Hepatocyte (in vitro differentiated cells): ENCODE measurements at regions not wholly inside any gene's neighbourhood (a gene's known extent, or its start where the extent isn't known, plus 50 kb on each side); places are given as distances from the start of the nearest gene placed in this dataset.

Experiments used
- EZH2phosphoT487 ChIP-seq: fragments of 200-600 bp; sonication (generic); IDR thresholded peaks from one replicate; pipeline ENCODE4 v1.6.1; 2018; ENCODE audit warnings: antibody characterized with exemption, mild to moderate bottlenecking, low read depth, moderate library complexity; ENCODE audit not compliant: unreplicated experiment, severe bottlenecking
- TF ChIP-seq, protein P1 (sequence below): fragments of 200-600 bp; sonication (generic); IDR thresholded peaks from 2 replicates; pipeline ENCODE4 v1.5.1; 2016; ENCODE audit warnings: antibody characterized with exemption, mild to moderate bottlenecking; ENCODE audit not compliant: poor library complexity

DNA sequence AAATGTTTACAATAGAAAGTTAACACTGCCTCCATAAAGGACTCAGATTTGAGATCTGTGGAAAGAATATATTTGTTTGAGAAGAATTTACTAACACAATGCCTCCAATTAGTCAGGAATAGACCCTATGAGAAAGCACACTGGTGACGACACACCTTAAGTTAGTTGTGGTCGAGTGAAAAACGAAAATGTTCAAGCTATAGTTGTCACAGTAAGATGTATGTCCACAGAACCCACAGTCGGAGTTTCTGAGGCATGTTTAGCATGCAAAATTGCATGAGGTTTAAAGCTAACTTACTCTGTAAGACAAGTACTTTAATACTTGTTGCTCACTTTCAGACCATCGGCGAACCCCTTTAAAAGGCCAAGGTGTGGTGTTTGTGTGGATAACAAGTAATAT is 69.9 kb upstream of the SIPA1L2 start:
- TF ChIP-seq, protein P1, sequence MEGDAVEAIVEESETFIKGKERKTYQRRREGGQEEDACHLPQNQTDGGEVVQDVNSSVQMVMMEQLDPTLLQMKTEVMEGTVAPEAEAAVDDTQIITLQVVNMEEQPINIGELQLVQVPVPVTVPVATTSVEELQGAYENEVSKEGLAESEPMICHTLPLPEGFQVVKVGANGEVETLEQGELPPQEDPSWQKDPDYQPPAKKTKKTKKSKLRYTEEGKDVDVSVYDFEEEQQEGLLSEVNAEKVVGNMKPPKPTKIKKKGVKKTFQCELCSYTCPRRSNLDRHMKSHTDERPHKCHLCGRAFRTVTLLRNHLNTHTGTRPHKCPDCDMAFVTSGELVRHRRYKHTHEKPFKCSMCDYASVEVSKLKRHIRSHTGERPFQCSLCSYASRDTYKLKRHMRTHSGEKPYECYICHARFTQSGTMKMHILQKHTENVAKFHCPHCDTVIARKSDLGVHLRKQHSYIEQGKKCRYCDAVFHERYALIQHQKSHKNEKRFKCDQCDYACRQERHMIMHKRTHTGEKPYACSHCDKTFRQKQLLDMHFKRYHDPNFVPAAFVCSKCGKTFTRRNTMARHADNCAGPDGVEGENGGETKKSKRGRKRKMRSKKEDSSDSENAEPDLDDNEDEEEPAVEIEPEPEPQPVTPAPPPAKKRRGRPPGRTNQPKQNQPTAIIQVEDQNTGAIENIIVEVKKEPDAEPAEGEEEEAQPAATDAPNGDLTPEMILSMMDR: no peak
- TF ChIP-seq EZH2phosphoT487: no peak
